ENCODE measurements at regions not wholly inside any gene's neighbourhood (a gene's known extent, or its start where the extent isn't known, plus 50 kb on each side); places are given as distances from the start of the nearest gene placed in this dataset.

GRCh38 chr4:14384824-14385223 is 617.5 kb upstream of the CPEB2 start:
- intact Hi-C loops (cut with micrococcal nuclease) = no loop called here
- DNase-seq (no peak), ATAC-seq (ENCODE audit: low read depth) (no peak)
- ChIA-PET CTCF (no interaction called here), POLR2A (no interaction called here)
- no peaks in the 10 kb centered on the region for H3K9me3 Mint-ChIP-seq
- no peak overlapping the region for H3K4me3 Mint-ChIP-seq
- TF ChIP-seq CTCF (IDR thresholded peaks at IDR 0.05) = no peak
- peaks cover 6% of the 10 kb centered on the region for H3K27me3 Mint-ChIP-seq
- H3K36me3 Mint-ChIP-seq (ENCODE audit: low read depth) = no peaks in the 10 kb centered on the region
- H3K27ac Mint-ChIP-seq = no peak overlapping the region
- H3K4me1 Mint-ChIP-seq = peaks cover 4% of the 10 kb centered on the region

GRCh38 chr4:14386196-14386595 is 616.1 kb upstream of the CPEB2 start:
- ChIA-PET CTCF (no interaction called here), POLR2A (no interaction called here)
- H3K4me1 Mint-ChIP-seq = peaks cover 4% of the 10 kb centered on the region
- H3K9me3 Mint-ChIP-seq = no peaks in the 10 kb centered on the region
- H3K27me3 Mint-ChIP-seq = peaks cover 6% of the 10 kb centered on the region
- no peak overlapping the region for H3K4me3 Mint-ChIP-seq
- no peak overlapping the region for H3K27ac Mint-ChIP-seq
- intact Hi-C loops (cut with micrococcal nuclease) = no loop called here
- no peak for TF ChIP-seq CTCF (IDR thresholded peaks at IDR 0.05)
- H3K36me3 Mint-ChIP-seq (ENCODE audit: low read depth) = no peaks in the 10 kb centered on the region
- no peak for ATAC-seq (ENCODE audit: low read depth)
- no peak for DNase-seq

DNA sequence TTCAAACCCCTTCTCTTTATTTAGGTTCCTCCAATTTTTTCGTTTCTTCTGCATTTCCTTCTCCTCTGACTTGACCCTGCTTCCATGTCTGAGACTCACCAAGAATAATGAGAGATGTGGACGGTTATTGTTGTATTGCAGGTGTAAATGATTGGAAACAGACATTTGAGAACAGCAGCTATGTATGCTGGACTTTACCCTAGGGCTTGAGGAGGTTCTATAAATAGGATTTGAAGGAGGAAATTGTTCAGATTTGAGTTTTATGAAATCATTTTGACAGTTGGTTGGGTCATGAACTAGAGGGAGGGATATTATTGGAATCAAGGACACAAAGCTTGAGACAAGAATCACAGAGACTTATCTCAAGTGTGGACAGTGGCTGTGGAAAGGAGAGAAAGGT is 614.6 kb upstream of the CPEB2 start:
- Mint-ChIP-seq H3K27me3 (peaks cover 6% of the 10 kb centered on the region), H3K36me3 (ENCODE audit: low read depth) (no peaks in the 10 kb centered on the region), H3K4me1 (peaks cover 4% of the 10 kb centered on the region), H3K4me3 (no peak overlapping the region), H3K27ac (no peak overlapping the region), H3K9me3 (no peaks in the 10 kb centered on the region)
- ChIA-PET POLR2A (no interaction called here), CTCF (no interaction called here)
- intact Hi-C loops (cut with micrococcal nuclease) = no loop called here
- no peak for DNase-seq
- TF ChIP-seq CTCF (IDR thresholded peaks at IDR 0.05) = no peak
- ATAC-seq (ENCODE audit: low read depth) = no peak

GRCh38 chr4:14392378-14392777 is 609.9 kb upstream of the CPEB2 start:
- intact Hi-C loops (cut with micrococcal nuclease) = no loop called here
- no peak for TF ChIP-seq CTCF (IDR thresholded peaks at IDR 0.05)
- H3K27me3 Mint-ChIP-seq = peaks cover 5% of the 10 kb centered on the region
- ChIA-PET CTCF (no interaction called here), POLR2A (no interaction called here)
- no peak overlapping the region for H3K27ac Mint-ChIP-seq
- DNase-seq (no peak), ATAC-seq (ENCODE audit: low read depth) (no peak)
- H3K36me3 Mint-ChIP-seq (ENCODE audit: low read depth) = no peaks in the 10 kb centered on the region
- no peaks in the 10 kb centered on the region for H3K9me3 Mint-ChIP-seq
- H3K4me1 Mint-ChIP-seq = no peaks in the 10 kb centered on the region
- no peak overlapping the region for H3K4me3 Mint-ChIP-seq

- intact Hi-C loops (cut with micrococcal nuclease) = no loop called here
- TF ChIP-seq CTCF (IDR thresholded peaks at IDR 0.05) = no peak
- ChIA-PET POLR2A (no interaction called here), CTCF (no interaction called here)
- Mint-ChIP-seq H3K27me3 (no peaks in the 10 kb centered on the region), H3K4me3 (no peak overlapping the region), H3K9me3 (peaks cover 7% of the 10 kb centered on the region), H3K27ac (no peak overlapping the region), H3K4me1 (no peaks in the 10 kb centered on the region), H3K36me3 (ENCODE audit: low read depth) (no peaks in the 10 kb centered on the region)
- no peak for DNase-seq
- ATAC-seq (ENCODE audit: low read depth) = no peak
These were observed 606.1 kb upstream of the CPEB2 start for GRCh38 chr4:14396183-14396582.

All from activated B cell treated with CpG ODN at 0.5 μM for 24 hours (primary cell).